IMR-90 (cell line): ENCODE measurements at regions not wholly inside any gene's neighbourhood (a gene's known extent, or its start where the extent isn't known, plus 50 kb on each side); places are given as distances from the start of the nearest gene placed in this dataset.

Experiments
- ATAC-seq: fragments of 200-7000 bp; cut with Tn5 transposase; 2 replicates; pipeline ENCODE4 v1.9.1; 2020; ENCODE audit warnings: low read depth, mild to moderate bottlenecking, moderate library complexity
- BruUV-seq: library from RNA; stranded (reverse); fragments of 400-500 nt; replicated peaks from 2 replicates; lab custom pipeline; 2021; lab: Mats Ljungman, UMichigan
- CTCF ChIA-PET: fragments of 300-600 bp; formaldehyde crosslinking; extraction: SDS; loops from one replicate; lab custom pipeline; 2021; ENCODE audit warnings: antibody characterized with exemption; lab: Yijun Ruan, JAX
- POLR2A ChIA-PET: fragments of 300-600 bp; sonication (Branson Sonifier 250); formaldehyde crosslinking; loops from one replicate; lab custom pipeline; 2022; ENCODE audit warnings: antibody characterized with exemption; ENCODE audit not compliant: unreplicated experiment; lab: Charles Lee
- DNase-seq: peaks from one replicate; pipeline ENCODE4 v3.0.0; 2013
- H2AFZ ChIP-seq: replicated peaks from 2 replicates; pipeline ENCODE3; 2013; ENCODE audit warnings: low read length, mild to moderate bottlenecking; ENCODE audit not compliant: poor library complexity
- H2AK5ac ChIP-seq: 2 replicates; pipeline ENCODE4 v1.6.1; 2013; ENCODE audit warnings: low read depth, low read length, inconsistent platforms
- H2AK9ac ChIP-seq: replicated peaks from 2 replicates; pipeline ENCODE3; 2013; ENCODE audit warnings: mild to moderate bottlenecking, low read depth, low read length, moderate library complexity; ENCODE audit not compliant: poor library complexity
- H2BK120ac ChIP-seq: 2 replicates; pipeline ENCODE4 v1.6.1; 2013; ENCODE audit warnings: low read depth, low read length, inconsistent platforms
- H2BK15ac ChIP-seq: 3 replicates; pipeline ENCODE4 v1.6.1; 2013; ENCODE audit warnings: low read depth, low read length, inconsistent platforms
- H2BK20ac ChIP-seq: 2 replicates; pipeline ENCODE4 v1.6.1; 2013; ENCODE audit warnings: low read depth, mild to moderate bottlenecking, inconsistent platforms, low read length, moderate library complexity
- H2BK5ac ChIP-seq: 2 replicates; pipeline ENCODE4 v1.6.1; 2013; ENCODE audit warnings: mild to moderate bottlenecking, low read depth, low read length, inconsistent platforms; ENCODE audit not compliant: poor library complexity, severe bottlenecking
- H3K14ac ChIP-seq: replicated peaks from 2 replicates; pipeline ENCODE4 v1.6.1; 2013; ENCODE audit warnings: low read depth, low read length, inconsistent platforms
- H3K18ac ChIP-seq: 2 replicates; pipeline ENCODE4 v1.6.1; 2013; ENCODE audit warnings: low read depth, low read length, control low read depth
- H3K23ac ChIP-seq: 2 replicates; pipeline ENCODE4 v1.6.1; 2013; ENCODE audit warnings: low read depth, low read length, inconsistent platforms
- H3K27ac ChIP-seq: 2 replicates; pipeline ENCODE4 v1.5.1; 2013; ENCODE audit warnings: mild to moderate bottlenecking, control low read depth, low read length; ENCODE audit not compliant: insufficient read depth
- H3K27me3 ChIP-seq: 2 replicates; pipeline ENCODE4 v1.6.1; 2013; ENCODE audit warnings: low read length; ENCODE audit not compliant: control insufficient read depth, insufficient read depth
- H3K36me3 ChIP-seq: 2 replicates; pipeline ENCODE4 v1.6.1; 2013; ENCODE audit warnings: low read length, mixed read lengths; ENCODE audit not compliant: control insufficient read depth, insufficient read depth
- H3K4ac ChIP-seq: 2 replicates; pipeline ENCODE4 v1.6.1; 2013; ENCODE audit warnings: low read depth, low read length, inconsistent platforms
- H3K4me1 ChIP-seq: 2 replicates; pipeline ENCODE4 v1.6.1; 2013; ENCODE audit warnings: low read length, mixed read lengths; ENCODE audit not compliant: control insufficient read depth, insufficient read depth
- H3K4me2 ChIP-seq: 2 replicates; pipeline ENCODE4 v1.6.1; 2013; ENCODE audit warnings: low read depth, mild to moderate bottlenecking, control low read depth, low read length, moderate library complexity
- H3K4me3 ChIP-seq: 2 replicates; pipeline ENCODE4 v1.5.1; 2013; ENCODE audit warnings: low read depth, mild to moderate bottlenecking, control low read depth, low read length, moderate library complexity; ENCODE audit not compliant: insufficient read depth
- H3K56ac ChIP-seq: 2 replicates; pipeline ENCODE4 v1.6.1; 2013; ENCODE audit warnings: low read length, inconsistent platforms; ENCODE audit not compliant: insufficient read depth; ENCODE audit errors: extremely low read depth
- H3K79me1 ChIP-seq, 2 experiments: 2 replicates each; pipeline ENCODE4 v1.6.1; 2013; ENCODE audit warnings: low read length in 2 of 2, inconsistent platforms in 1 of 2, low read depth in 1 of 2
- H3K9ac ChIP-seq: 2 replicates; pipeline ENCODE4 v1.6.1; 2013; ENCODE audit warnings: low read depth, low read length, control low read depth
- H3K9me1 ChIP-seq: 2 replicates; pipeline ENCODE4 v1.6.1; 2013; ENCODE audit warnings: low read length, inconsistent platforms; ENCODE audit not compliant: insufficient read depth
- H3K9me3 ChIP-seq: 2 replicates; pipeline ENCODE4 v1.6.1; 2013; ENCODE audit warnings: low read length; ENCODE audit not compliant: control insufficient read depth, insufficient read depth
- H4K20me1 ChIP-seq: 2 replicates; pipeline ENCODE4 v1.6.1; 2013; ENCODE audit warnings: low read length, inconsistent platforms; ENCODE audit not compliant: insufficient read depth
- H4K5ac ChIP-seq: 2 replicates; pipeline ENCODE4 v1.6.1; 2013; ENCODE audit warnings: mild to moderate bottlenecking, low read depth, low read length, control low read depth
- H4K8ac ChIP-seq, 2 experiments: 2 replicates each; pipeline ENCODE4 v1.6.1; 2013; ENCODE audit warnings: low read depth in 2 of 2, low read length in 2 of 2, control low read depth in 1 of 2, inconsistent platforms in 1 of 2
- H4K91ac ChIP-seq: 2 replicates; pipeline ENCODE4 v1.6.1; 2013; ENCODE audit warnings: low read depth, low read length, inconsistent platforms; ENCODE audit not compliant: insufficient read depth
- BHLHE40 ChIP-seq: fragments of 150-350 bp; IDR thresholded peaks from 2 replicates; pipeline ENCODE4 v1.6.1; 2016; ENCODE audit warnings: mild to moderate bottlenecking, low read depth, low read length
- CEBPB ChIP-seq: IDR thresholded peaks from 2 replicates; pipeline ENCODE4 v1.6.1; 2012; ENCODE audit warnings: low read depth, low read length, improper control_type of control experiment
- FOS ChIP-seq: fragments of 150-350 bp; IDR thresholded peaks from 2 replicates; pipeline ENCODE4 v1.6.1; 2016; ENCODE audit warnings: low read depth, low read length
- RAD21 ChIP-seq: IDR thresholded peaks from 2 replicates; pipeline ENCODE4 v1.6.1; 2012; ENCODE audit warnings: low read length, improper control_type of control experiment
- dilution Hi-C: fragments of 300-500 bp; cut with HindIII; formaldehyde crosslinking; loops from one replicate; pipeline ENCODE4 v1.14.3; 2018; ENCODE audit warnings: low sequenced_read_pairs; ENCODE audit not compliant: unreplicated experiment
- in situ Hi-C: fragments of 300-500 bp; cut with MboI; formaldehyde crosslinking; loops from 3 replicates; pipeline ENCODE4 v1.14.3; 2019; ENCODE audit warnings: low sequenced_read_pairs, inconsistent platforms, mixed read lengths
- intact Hi-C: fragments of 100-400 bp; cut with micrococcal nuclease; formaldehyde crosslinking; loops from 2 replicates; pipeline ENCODE4 v1.10.0; 2022
- TF ChIP-seq, protein P1 (sequence below): conservative IDR thresholded peaks from 2 replicates; pipeline ENCODE4 v1.5.1; 2012; ENCODE audit warnings: mild to moderate bottlenecking, low read depth, low read length, improper control_type of control experiment

DNA sequence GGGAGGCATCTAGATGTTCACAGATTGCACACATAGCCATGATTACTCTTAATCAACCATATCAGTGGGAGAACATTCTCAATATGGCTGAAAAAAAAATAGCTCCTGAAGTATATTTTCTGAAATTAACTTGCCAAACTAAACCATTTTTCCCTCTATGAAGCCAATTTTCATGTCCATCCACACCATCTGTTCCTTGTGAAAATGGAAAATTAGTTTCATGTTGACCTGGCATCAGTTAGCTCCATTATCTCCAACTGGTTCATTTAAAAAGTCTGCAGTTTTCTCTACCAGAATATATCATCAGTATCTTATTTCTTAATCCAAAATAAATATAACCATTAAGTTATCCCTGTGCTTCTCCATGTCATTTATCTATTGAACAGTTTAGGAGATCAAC, 138.8 kb upstream of the CDH10 start:
- H4K91ac ChIP-seq, result no peak overlapping the region
- dilution Hi-C loops, result no loop called here

More for the DNA sequence above, 138.8 kb upstream of the CDH10 start:
- Histone ChIP-seq H2AFZ (no peak overlapping the region), H2BK15ac (no peak overlapping the region), H4K8ac (no peak overlapping the region), H3K79me1 (no peaks in the 10 kb centered on the region), H2AK5ac (no peak overlapping the region), H4K5ac (no peak overlapping the region), H4K20me1 (no peaks in the 10 kb centered on the region), H2AK9ac (no peak overlapping the region), H3K23ac (no peak overlapping the region), H3K27me3 (no peaks in the 10 kb centered on the region), H3K4ac (no peak overlapping the region), H3K9me3 (peaks cover 4% of the 10 kb centered on the region; the same call in 1 of the 2 replicates), H2BK120ac (no peak overlapping the region), H3K56ac (no peak overlapping the region), H3K36me3 (no peaks in the 10 kb centered on the region), H3K27ac (no peak overlapping the region), H3K4me2 (no peak overlapping the region), H2BK5ac (no peak overlapping the region), H3K18ac (no peak overlapping the region), H3K4me3 (no peak overlapping the region), H3K9me1 (no peaks in the 10 kb centered on the region), H3K4me1 (no peaks in the 10 kb centered on the region), H2BK20ac (no peak overlapping the region), H3K9ac (no peak overlapping the region), H3K14ac (no peak overlapping the region)
- no TSS peak for BruUV-seq
- no peak for TF ChIP-seq FOS
- no peak for TF ChIP-seq CEBPB
- TF ChIP-seq, protein P1, sequence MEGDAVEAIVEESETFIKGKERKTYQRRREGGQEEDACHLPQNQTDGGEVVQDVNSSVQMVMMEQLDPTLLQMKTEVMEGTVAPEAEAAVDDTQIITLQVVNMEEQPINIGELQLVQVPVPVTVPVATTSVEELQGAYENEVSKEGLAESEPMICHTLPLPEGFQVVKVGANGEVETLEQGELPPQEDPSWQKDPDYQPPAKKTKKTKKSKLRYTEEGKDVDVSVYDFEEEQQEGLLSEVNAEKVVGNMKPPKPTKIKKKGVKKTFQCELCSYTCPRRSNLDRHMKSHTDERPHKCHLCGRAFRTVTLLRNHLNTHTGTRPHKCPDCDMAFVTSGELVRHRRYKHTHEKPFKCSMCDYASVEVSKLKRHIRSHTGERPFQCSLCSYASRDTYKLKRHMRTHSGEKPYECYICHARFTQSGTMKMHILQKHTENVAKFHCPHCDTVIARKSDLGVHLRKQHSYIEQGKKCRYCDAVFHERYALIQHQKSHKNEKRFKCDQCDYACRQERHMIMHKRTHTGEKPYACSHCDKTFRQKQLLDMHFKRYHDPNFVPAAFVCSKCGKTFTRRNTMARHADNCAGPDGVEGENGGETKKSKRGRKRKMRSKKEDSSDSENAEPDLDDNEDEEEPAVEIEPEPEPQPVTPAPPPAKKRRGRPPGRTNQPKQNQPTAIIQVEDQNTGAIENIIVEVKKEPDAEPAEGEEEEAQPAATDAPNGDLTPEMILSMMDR, result no peak
- TF ChIP-seq RAD21, result no peak
- no peak for TF ChIP-seq BHLHE40
- intact Hi-C loops, result no loop called here
- ChIA-PET POLR2A (no interaction called here), CTCF (no interaction called here)
- in situ Hi-C loops, result no loop called here
- DNase-seq (no peak), ATAC-seq (no peak)
